Caki2 (cell line): ENCODE measurements at regions not wholly inside any gene's neighbourhood (a gene's known extent, or its start where the extent isn't known, plus 50 kb on each side); places are given as distances from the start of the nearest gene placed in this dataset.

ENCODE experiments used
- DNase-seq: peaks from one replicate; pipeline ENCODE4 v3.0.0-alpha.2; 2015; ENCODE audit warnings: low read depth
- in situ Hi-C: cut with HindIII; loops from 2 replicates; pipeline ENCODE4 v1.10.0; 2016; ENCODE audit warnings: low sequenced_read_pairs, low pct_unique_long_range_greater_than_20kb, mixed read lengths

- in situ Hi-C loops, result no loop called here
- DNase-seq, result no peak
These were observed 722.4 kb upstream of the POT1 start for GRCh38 chr7:125651823-125652528.

GRCh38 chr7:125648543-125648942 is 718.9 kb upstream of the POT1 start:
- in situ Hi-C loops, result no loop called here
- no peak for DNase-seq

- in situ Hi-C loops, result no loop called here
- DNase-seq, result no peak
These were observed 716.1 kb upstream of the POT1 start for GRCh38 chr7:125645770-125646169.

GRCh38 chr7:125644109-125644508 is 714.5 kb upstream of the POT1 start:
- no peak for DNase-seq
- in situ Hi-C loops, result no loop called here

GRCh38 chr7:125643302-125643701 is 713.7 kb upstream of the POT1 start:
- no peak for DNase-seq
- in situ Hi-C loops, result no loop called here

GRCh38 chr7:125641884-125642283 is 712.3 kb upstream of the POT1 start:
- DNase-seq, result no peak
- in situ Hi-C loops, result no loop called here

GRCh38 chr7:125636320-125636962 is 706.8 kb upstream of the POT1 start:
- in situ Hi-C loops, result no loop called here
- peak; percentile 56 for DNase-seq

GRCh38 chr7:125618516-125618915 is 688.9 kb upstream of the POT1 start:
- in situ Hi-C loops, result no loop called here
- no peak for DNase-seq

- DNase-seq, result no peak
- in situ Hi-C loops, result no loop called here
These were observed 682.0 kb upstream of the POT1 start for GRCh38 chr7:125611582-125611981.

GRCh38 chr7:125606671-125607070 is 677.0 kb upstream of the POT1 start:
- in situ Hi-C loops, result no loop called here
- DNase-seq, result no peak

GRCh38 chr7:125605241-125605640 is 675.6 kb upstream of the POT1 start:
- in situ Hi-C loops, result no loop called here
- peak; percentile 18 for DNase-seq

- in situ Hi-C loops, result no loop called here
- no peak for DNase-seq
These were observed 672.8 kb upstream of the POT1 start for GRCh38 chr7:125602441-125602840.

GRCh38 chr7:125599387-125599786 is 669.8 kb upstream of the POT1 start:
- in situ Hi-C loops, result no loop called here
- DNase-seq, result peak; percentile 72

- in situ Hi-C loops, result no loop called here
- no peak for DNase-seq
These were observed 662.7 kb upstream of the POT1 start for GRCh38 chr7:125592331-125592730.

GRCh38 chr7:125573126-125573525 is 643.5 kb upstream of the POT1 start:
- in situ Hi-C loops, result no loop called here
- no peak for DNase-seq

GRCh38 chr7:125572414-125572813 is 642.8 kb upstream of the POT1 start:
- no peak for DNase-seq
- in situ Hi-C loops, result no loop called here

GRCh38 chr7:125568799-125569198 is 639.2 kb upstream of the POT1 start:
- in situ Hi-C loops, result no loop called here

GRCh38 chr7:125567686-125568085 is 638.1 kb upstream of the POT1 start:
- no peak for DNase-seq
- in situ Hi-C loops, result no loop called here

More at GRCh38 chr7:125568799-125569198, 639.2 kb upstream of the POT1 start:
- DNase-seq, result no peak

GRCh38 chr7:125563964-125564529 is 634.4 kb upstream of the POT1 start:
- no peak for DNase-seq
- in situ Hi-C loops, result no loop called here

- DNase-seq, result no peak
- in situ Hi-C loops, result no loop called here
These were observed 633.9 kb upstream of the POT1 start for GRCh38 chr7:125563557-125563956.
